Cardiac muscle cell (in vitro differentiated cells and primary cell): ENCODE measurements at regions not wholly inside any gene's neighbourhood (a gene's known extent, or its start where the extent isn't known, plus 50 kb on each side); places are given as distances from the start of the nearest gene placed in this dataset.

Experiments
- DNase-seq, 2 donors: peaks; one replicate each; pipeline versions ENCODE4 v3.0.0 to v3.0.0-alpha.2; 2010 to 2017; ENCODE audit warnings: low read depth in 1 of 2, low spot score in 1 of 2
- H3K27ac ChIP-seq: fragments of 200-600 bp; sonication (generic); 2 replicates; pipeline ENCODE4 v1.5.1; 2016
- H3K27me3 ChIP-seq: fragments of 200-600 bp; sonication (generic); 2 replicates; pipeline ENCODE4 v1.6.0; 2016; ENCODE audit warnings: control low read depth
- H3K36me3 ChIP-seq: fragments of 200-600 bp; sonication (generic); 2 replicates; pipeline ENCODE4 v1.5.1; 2016; ENCODE audit warnings: control low read depth
- H3K4me1 ChIP-seq: fragments of 200-600 bp; sonication (generic); 2 replicates; pipeline ENCODE4 v1.8.1; 2017; ENCODE audit warnings: low read depth, mild to moderate bottlenecking, mixed run types
- H3K4me3 ChIP-seq: fragments of 200-600 bp; sonication (generic); 2 replicates; pipeline ENCODE4 v1.5.1; 2016; ENCODE audit warnings: mild to moderate bottlenecking
- H3K9me3 ChIP-seq: fragments of 200-600 bp; sonication (generic); 2 replicates; pipeline ENCODE4 v1.5.1; 2017; ENCODE audit warnings: low read depth, mild to moderate bottlenecking, control low read depth
- TF ChIP-seq, protein P1 (sequence below): IDR thresholded peaks from 2 replicates; pipeline ENCODE4 v1.5.1; 2012; ENCODE audit warnings: low read depth, mild to moderate bottlenecking, low read length

DNA sequence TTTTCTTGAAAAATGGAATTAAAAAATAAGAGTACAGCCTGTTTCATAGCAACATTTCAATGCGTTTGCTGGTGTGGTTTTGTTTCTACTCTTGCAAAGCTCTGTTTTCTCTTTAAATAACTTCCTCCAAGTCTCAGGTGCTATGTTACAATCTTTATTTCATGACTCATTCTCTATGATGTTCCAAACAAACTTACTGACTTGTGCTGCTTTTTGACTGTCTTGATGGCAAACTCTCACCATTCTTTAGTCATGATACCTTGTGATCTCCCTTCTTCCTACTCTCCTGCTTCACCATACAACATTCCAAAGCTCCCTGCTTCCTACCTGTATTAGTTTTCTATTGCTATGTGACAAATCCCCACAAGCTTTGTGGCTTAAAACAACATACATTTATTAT, 166.1 kb downstream of the C11orf91 start:
- H3K27me3 ChIP-seq = no peaks in the 10 kb centered on the region
- H3K36me3 ChIP-seq = no peaks in the 10 kb centered on the region
- H3K9me3 ChIP-seq = no peaks in the 10 kb centered on the region
- no peak overlapping the region for H3K4me3 ChIP-seq
- TF ChIP-seq, protein P1, sequence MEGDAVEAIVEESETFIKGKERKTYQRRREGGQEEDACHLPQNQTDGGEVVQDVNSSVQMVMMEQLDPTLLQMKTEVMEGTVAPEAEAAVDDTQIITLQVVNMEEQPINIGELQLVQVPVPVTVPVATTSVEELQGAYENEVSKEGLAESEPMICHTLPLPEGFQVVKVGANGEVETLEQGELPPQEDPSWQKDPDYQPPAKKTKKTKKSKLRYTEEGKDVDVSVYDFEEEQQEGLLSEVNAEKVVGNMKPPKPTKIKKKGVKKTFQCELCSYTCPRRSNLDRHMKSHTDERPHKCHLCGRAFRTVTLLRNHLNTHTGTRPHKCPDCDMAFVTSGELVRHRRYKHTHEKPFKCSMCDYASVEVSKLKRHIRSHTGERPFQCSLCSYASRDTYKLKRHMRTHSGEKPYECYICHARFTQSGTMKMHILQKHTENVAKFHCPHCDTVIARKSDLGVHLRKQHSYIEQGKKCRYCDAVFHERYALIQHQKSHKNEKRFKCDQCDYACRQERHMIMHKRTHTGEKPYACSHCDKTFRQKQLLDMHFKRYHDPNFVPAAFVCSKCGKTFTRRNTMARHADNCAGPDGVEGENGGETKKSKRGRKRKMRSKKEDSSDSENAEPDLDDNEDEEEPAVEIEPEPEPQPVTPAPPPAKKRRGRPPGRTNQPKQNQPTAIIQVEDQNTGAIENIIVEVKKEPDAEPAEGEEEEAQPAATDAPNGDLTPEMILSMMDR = no peak
- no peaks in the 10 kb centered on the region for H3K4me1 ChIP-seq
- DNase-seq = no peak
- H3K27ac ChIP-seq = no peak overlapping the region

DNA sequence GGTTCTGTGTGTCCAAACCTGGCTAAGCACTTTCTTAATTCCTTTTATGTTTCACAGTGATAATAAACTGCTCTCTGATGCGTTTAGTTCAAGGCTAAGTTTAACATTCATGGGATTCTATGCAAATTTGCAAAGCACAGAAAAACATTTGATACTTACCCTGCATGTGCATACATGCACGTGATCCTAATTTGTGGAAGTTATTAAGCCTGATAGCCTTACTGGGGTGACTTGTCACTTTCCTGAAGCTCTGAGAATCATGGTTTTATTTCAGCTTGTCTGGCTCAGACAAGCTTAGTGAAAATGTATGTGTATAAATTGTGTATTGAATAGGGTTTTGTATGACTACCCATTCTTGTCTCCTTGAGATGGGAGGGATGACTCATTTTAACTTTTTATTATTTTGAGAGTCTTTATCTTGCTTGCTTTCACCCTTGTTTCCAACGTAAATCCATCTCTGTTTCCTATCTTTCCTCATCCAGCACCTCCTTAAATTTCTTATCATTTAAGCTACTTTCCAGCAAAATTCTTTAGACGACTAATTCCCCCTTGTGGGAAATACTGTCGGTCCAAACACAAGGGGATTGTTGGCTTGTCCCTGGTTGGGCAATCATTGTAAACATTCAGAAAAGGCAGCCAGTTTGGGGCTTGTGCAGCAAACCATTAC, 167.1 kb downstream of the C11orf91 start:
- no peaks in the 10 kb centered on the region for H3K36me3 ChIP-seq
- H3K27me3 ChIP-seq = no peaks in the 10 kb centered on the region
- TF ChIP-seq, protein P1 = no peak
- H3K4me1 ChIP-seq = no peaks in the 10 kb centered on the region
- no peaks in the 10 kb centered on the region for H3K9me3 ChIP-seq
- no peak overlapping the region for H3K27ac ChIP-seq
- peak in 1 of 2 donors; percentile 72 for DNase-seq
- no peak overlapping the region for H3K4me3 ChIP-seq

DNA sequence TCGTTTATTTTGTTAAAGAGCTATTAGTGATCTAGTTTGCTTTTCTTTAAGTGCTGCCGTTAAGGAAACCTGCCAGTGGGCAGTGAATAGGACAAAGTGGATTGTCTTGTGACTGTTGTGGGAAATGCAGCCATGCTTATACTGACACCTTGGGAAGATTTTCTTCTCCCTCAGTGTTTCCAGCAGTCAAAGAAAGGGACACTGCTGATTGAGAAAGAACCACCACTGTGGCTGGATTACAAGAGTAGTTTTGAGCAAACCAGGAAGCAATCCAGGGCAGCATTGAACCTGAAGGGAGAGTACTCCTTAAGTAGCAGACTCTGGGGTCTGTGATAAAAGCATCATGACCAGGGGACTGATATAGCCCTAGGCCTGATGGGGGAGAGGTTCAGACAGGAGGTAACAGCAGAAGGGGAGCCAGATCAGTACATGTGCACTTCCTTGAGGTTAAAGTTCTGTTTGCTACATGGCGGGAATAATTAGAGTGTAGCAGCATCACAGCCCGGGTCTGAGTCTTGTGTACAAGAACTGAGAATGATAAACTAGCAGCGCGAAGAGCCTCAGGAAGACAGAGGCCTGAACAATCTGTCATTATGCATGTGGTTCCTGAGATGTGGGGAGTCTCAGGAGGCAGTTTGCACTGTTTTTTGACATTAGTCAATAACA, 167.8 kb downstream of the C11orf91 start:
- H3K4me1 ChIP-seq = no peaks in the 10 kb centered on the region
- H3K9me3 ChIP-seq = no peaks in the 10 kb centered on the region
- TF ChIP-seq, protein P1 = no peak
- DNase-seq = no peak
- H3K27me3 ChIP-seq = no peaks in the 10 kb centered on the region
- H3K4me3 ChIP-seq = no peak overlapping the region
- no peaks in the 10 kb centered on the region for H3K36me3 ChIP-seq
- no peak overlapping the region for H3K27ac ChIP-seq

DNA sequence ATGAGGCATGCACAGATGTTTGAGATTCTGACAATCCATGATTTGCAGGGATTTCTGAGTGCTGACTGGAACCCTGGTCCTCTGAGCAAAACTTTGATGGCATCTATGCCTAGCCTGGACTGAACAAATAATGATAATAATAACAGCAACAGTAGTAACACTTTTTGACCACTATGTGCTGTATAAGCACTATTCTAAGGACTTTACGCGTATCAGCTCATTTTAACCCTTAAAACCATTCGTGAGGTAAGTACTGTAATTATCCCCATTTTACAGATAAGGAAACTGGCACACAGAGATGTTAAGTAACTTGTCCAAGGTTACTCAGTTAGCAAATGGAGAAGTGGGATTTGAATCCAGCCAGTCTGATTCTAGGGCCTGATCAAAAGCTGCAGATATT, 168.4 kb downstream of the C11orf91 start:
- no peak for DNase-seq
- H3K4me1 ChIP-seq = no peaks in the 10 kb centered on the region
- TF ChIP-seq, protein P1 = no peak
- H3K27ac ChIP-seq = no peak overlapping the region
- H3K36me3 ChIP-seq = no peaks in the 10 kb centered on the region
- no peak overlapping the region for H3K4me3 ChIP-seq
- H3K9me3 ChIP-seq = no peaks in the 10 kb centered on the region
- no peaks in the 10 kb centered on the region for H3K27me3 ChIP-seq

DNA sequence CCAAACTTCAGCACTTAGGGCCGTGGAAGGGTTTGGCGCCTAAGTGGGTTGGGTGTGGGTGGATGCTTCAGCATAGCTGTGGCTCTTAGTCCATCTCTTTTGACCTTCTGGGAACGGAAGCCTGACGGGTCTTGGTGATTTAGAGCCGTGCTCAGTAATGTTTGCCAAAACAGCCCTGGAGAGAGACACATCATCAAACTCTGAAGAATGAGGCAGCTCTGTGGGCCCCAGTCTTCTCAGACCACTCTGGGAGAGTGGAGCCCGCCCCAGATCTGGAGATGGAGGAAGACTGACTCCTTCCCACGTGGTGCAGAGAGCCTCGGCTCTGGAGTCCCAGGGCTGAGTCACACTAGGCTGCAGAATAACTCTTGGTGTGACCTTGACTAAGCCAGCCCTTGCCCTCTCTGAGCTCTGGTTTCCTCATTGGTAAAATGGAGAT, 168.9 kb downstream of the C11orf91 start:
- no peak overlapping the region for H3K4me3 ChIP-seq
- no peaks in the 10 kb centered on the region for H3K9me3 ChIP-seq
- H3K27ac ChIP-seq = no peak overlapping the region
- no peaks in the 10 kb centered on the region for H3K36me3 ChIP-seq
- DNase-seq = peak in 1 of 2 donors; percentile 54
- TF ChIP-seq, protein P1 = no peak
- no peaks in the 10 kb centered on the region for H3K27me3 ChIP-seq
- H3K4me1 ChIP-seq = no peaks in the 10 kb centered on the region
